Left lung (tissue), 4 donors: ENCODE measurements at regions not wholly inside any gene's neighbourhood (a gene's known extent, or its start where the extent isn't known, plus 50 kb on each side); places are given as distances from the start of the nearest gene placed in this dataset.
A peak's percentile ranks its signal among the peaks of the same experiment; 100 is the strongest.
"Not testable (repeated sequence)": the region's sequence is repeated elsewhere in the genome, so short reads cannot be mapped to it uniquely, and the experiment has no call there.

ENCODE experiments used
- ATAC-seq: fragments of 200-7000 bp; cut with Tn5 transposase; one replicate; pipeline ENCODE4 v1.9.1; 2020; ENCODE audit warnings: moderate library complexity
- DNase-seq, 4 donors: peaks; one replicate each; pipeline ENCODE4 v3.0.0-alpha.2; 2013 to 2020
- H3K27ac ChIP-seq, 2 donors: fragments of 200-600 bp; sonication (generic) in 1 of 2; one replicate each; pipeline versions ENCODE4 v1.5.0 to v1.8.0; 2020 to 2021
- H3K27me3 ChIP-seq, 2 donors: fragments of 200-600 bp; sonication (generic) in 1 of 2; one replicate each; pipeline versions ENCODE4 v1.5.0 to v1.8.0; 2020 to 2021
- H3K36me3 ChIP-seq, 2 donors: fragments of 200-600 bp; sonication (generic) in 1 of 2; one replicate each; pipeline versions ENCODE4 v1.5.0 to v1.8.0; 2020 to 2021
- H3K4me1 ChIP-seq, 2 donors: fragments of 200-600 bp; one replicate each; pipeline ENCODE4 v1.8.0; 2021
- H3K4me3 ChIP-seq, 2 donors: fragments of 200-600 bp; sonication (generic) in 1 of 2; one replicate each; pipeline versions ENCODE4 v1.5.0 to v1.8.0; 2020 to 2021; ENCODE audit warnings: mild to moderate bottlenecking in 1 of 2
- H3K9me3 ChIP-seq, 2 donors: fragments of 200-600 bp; sonication (generic) in 1 of 2; one replicate each; pipeline versions ENCODE4 v1.5.0 to v1.8.0; 2020 to 2021
- intact Hi-C, 2 donors: fragments of 100-400 bp; cut with DNase I; formaldehyde crosslinking; loops; one replicate each; pipeline versions ENCODE4 v1.11.2 to v1.14.2; 2022
- TF ChIP-seq, protein P1 (sequence below), 2 donors: fragments of 200-600 bp; sonication (generic) in 1 of 2; IDR thresholded peaks; one replicate each; pipeline versions ENCODE4 v1.5.0 to v1.8.0; 2021; ENCODE audit warnings: antibody characterized with exemption in 2 of 2
- donor health status: DM: no; HTN: yes; CAD: no.
- donor health status: DM: no; HTN: no; CAD: no.

DNA sequence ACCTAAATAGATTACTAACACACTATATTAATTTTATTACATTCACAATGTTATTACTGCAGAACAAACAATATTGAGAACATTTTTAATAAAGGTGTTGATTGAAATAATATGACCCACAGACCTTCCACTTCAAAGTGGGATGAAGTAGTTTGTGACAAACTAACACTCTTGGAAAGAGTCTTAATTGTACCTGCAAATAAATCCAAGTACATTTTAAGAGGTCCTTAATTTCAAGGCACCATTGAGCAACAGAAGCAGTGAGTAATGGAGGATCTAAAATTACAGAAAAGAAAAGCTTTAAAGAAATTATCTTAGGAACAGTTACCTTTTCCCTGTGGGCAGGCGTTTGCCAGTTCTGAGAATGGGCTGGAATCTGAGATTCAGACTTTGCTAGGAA is 140.2 kb downstream of the MMUT start:
- peak; percentile 78 for ATAC-seq
- intact Hi-C loops, result no loop called here

DNA sequence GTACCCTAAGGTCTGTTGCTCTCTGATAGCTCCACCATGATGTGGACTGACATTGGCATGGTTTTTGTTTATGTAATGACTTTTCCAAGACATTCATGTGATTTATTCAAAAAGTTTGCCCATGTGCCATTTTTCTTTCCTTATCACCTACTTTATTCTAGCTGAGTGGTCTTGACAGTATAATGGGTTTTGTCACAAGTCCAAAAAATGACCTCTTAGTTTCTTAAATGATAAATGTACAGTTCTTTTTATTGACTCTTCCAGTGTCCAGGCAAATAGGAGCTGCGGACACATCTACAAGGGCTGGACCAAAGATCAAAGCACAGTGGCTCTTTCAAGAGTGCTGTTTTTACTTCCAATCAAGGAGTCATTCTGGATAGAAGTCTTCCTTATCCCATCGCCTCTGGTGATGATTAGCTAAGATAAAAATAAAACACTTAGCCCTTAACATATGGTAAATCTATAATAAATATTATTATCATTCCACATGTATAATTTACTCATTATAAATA is 141.4 kb downstream of the MMUT start:
- H3K4me3 ChIP-seq, result no peak overlapping the region
- no peaks in the 10 kb centered on the region for H3K36me3 ChIP-seq
- H3K4me1 ChIP-seq, result no peaks in the 10 kb centered on the region
- ATAC-seq, result peak; percentile 52
- peaks cover 0 to 5% of the 10 kb centered on the region in 2 donors for H3K9me3 ChIP-seq
- intact Hi-C loops, result no loop called here
- TF ChIP-seq, protein P1, sequence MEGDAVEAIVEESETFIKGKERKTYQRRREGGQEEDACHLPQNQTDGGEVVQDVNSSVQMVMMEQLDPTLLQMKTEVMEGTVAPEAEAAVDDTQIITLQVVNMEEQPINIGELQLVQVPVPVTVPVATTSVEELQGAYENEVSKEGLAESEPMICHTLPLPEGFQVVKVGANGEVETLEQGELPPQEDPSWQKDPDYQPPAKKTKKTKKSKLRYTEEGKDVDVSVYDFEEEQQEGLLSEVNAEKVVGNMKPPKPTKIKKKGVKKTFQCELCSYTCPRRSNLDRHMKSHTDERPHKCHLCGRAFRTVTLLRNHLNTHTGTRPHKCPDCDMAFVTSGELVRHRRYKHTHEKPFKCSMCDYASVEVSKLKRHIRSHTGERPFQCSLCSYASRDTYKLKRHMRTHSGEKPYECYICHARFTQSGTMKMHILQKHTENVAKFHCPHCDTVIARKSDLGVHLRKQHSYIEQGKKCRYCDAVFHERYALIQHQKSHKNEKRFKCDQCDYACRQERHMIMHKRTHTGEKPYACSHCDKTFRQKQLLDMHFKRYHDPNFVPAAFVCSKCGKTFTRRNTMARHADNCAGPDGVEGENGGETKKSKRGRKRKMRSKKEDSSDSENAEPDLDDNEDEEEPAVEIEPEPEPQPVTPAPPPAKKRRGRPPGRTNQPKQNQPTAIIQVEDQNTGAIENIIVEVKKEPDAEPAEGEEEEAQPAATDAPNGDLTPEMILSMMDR (IDR thresholded peaks at IDR 0.05), result no peak
- no peaks in the 10 kb centered on the region for H3K27me3 ChIP-seq
- DNase-seq, result no peak
- H3K27ac ChIP-seq, result no peak overlapping the region

More for the DNA sequence above, 140.2 kb downstream of the MMUT start:
- Histone ChIP-seq H3K4me1 (no peaks in the 10 kb centered on the region), H3K36me3 (no peaks in the 10 kb centered on the region), H3K27ac (no peak overlapping the region), H3K4me3 (no peak overlapping the region), H3K9me3 (no peaks in the 10 kb centered on the region), H3K27me3 (no peaks in the 10 kb centered on the region)
- no peak for DNase-seq
- TF ChIP-seq, protein P1 (IDR thresholded peaks at IDR 0.05), result no peak

DNA sequence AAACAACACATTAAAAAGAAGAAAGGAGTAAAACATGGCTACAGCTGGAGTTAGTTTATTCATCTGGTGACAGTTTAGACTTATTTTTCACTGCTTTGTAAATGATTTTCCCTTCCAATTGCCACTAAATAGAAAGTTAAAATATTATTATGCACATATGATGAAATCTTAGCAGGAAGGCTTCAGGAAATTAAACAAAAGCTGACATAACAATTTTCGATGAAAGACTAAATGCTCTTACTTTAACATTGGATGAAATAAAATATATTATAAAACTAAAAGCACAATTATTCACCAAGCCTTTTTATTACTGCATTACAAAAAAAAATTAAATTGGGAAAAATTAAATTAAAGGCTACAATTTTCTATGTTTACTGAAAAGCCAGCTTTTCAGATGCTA is 158.0 kb downstream of the MMUT start:
- DNase-seq, result no peak
- no peaks in the 10 kb centered on the region for H3K36me3 ChIP-seq
- H3K9me3 ChIP-seq, result no peaks in the 10 kb centered on the region
- intact Hi-C loops, result no loop called here
- no peak overlapping the region for H3K4me3 ChIP-seq
- no peak for ATAC-seq
- no peaks in the 10 kb centered on the region for H3K27me3 ChIP-seq
- no peaks in the 10 kb centered on the region for H3K4me1 ChIP-seq
- TF ChIP-seq, protein P1 (IDR thresholded peaks at IDR 0.05), result no peak
- no peak overlapping the region for H3K27ac ChIP-seq

DNA sequence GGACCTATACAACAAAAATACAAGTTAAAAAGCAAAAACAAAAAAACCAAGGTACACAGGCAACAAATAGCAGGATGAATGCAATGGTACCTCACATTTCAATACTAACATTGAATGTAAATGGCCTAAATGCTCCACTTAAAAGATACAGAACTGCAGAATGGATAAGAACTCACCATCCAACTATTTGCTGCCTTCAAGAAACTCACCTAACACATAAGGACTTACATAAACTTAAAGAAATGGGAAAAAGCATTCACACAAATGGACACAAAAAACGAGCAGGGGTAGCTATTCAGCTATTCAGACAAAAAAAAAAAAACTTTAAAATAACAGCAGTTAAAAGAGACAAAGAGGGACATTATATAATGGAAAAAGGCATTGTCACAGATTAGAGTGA is 158.7 kb downstream of the MMUT start:
- H3K27me3 ChIP-seq, H3K36me3 ChIP-seq, intact Hi-C loops, H3K27ac ChIP-seq, H3K9me3 ChIP-seq, DNase-seq, H3K4me3 ChIP-seq, H3K4me1 ChIP-seq, ATAC-seq: not testable (repeated sequence)

DNA sequence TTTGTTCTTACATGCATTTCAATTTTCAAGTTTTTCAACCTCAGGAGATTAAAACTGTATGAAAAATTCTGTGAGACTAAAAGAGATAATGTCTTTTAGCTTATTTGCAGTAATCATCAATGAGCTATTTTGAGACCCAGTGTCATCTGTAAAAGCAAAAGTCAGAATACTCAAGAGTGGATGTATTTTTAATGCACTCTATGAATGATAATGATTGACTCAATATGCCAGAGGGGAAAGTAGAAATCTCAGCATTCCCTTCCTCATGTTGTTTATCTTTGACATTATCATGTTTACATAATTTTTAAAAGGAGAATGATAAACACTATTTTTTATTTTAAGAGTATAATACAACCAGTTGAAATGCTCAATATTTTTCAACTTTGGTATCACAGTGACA is 162.1 kb downstream of the MMUT start:
- DNase-seq (no peak), ATAC-seq (no peak)
- Histone ChIP-seq H3K4me1 (no peaks in the 10 kb centered on the region), H3K9me3 (no peaks in the 10 kb centered on the region), H3K36me3 (no peaks in the 10 kb centered on the region), H3K27me3 (no peaks in the 10 kb centered on the region), H3K27ac (no peak overlapping the region), H3K4me3 (no peak overlapping the region)
- intact Hi-C loops, result no loop called here
- TF ChIP-seq, protein P1 (IDR thresholded peaks at IDR 0.05), result no peak

DNA sequence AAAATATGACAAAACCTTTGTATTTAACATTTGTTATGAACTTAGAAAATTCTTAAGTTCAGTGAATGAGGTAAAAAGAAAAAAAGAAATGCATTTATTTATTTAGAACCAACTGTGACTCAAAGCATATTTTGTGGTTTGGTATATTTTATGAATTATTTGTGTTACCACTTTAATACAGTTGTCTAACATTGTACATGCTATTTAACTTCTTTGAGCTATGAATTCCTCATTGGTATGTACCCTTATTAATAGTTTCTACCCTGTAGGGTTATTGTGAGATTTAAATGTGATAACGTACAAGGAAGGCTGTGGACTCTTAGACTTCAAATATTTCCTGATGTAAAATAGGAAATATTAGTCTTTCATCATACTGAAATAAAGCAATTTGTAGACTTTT is 162.6 kb downstream of the MMUT start:
- no peaks in the 10 kb centered on the region for H3K36me3 ChIP-seq
- intact Hi-C loops, result no loop called here
- H3K4me1 ChIP-seq, result no peaks in the 10 kb centered on the region
- TF ChIP-seq, protein P1 (IDR thresholded peaks at IDR 0.05), result no peak
- no peak for DNase-seq
- no peak overlapping the region for H3K27ac ChIP-seq
- H3K9me3 ChIP-seq, result no peaks in the 10 kb centered on the region
- no peaks in the 10 kb centered on the region for H3K27me3 ChIP-seq
- no peak for ATAC-seq
- no peak overlapping the region for H3K4me3 ChIP-seq
